ENCODE measurements at regions not wholly inside any gene's neighbourhood (a gene's known extent, or its start where the extent isn't known, plus 50 kb on each side); places are given as distances from the start of the nearest gene placed in this dataset.

DNA sequence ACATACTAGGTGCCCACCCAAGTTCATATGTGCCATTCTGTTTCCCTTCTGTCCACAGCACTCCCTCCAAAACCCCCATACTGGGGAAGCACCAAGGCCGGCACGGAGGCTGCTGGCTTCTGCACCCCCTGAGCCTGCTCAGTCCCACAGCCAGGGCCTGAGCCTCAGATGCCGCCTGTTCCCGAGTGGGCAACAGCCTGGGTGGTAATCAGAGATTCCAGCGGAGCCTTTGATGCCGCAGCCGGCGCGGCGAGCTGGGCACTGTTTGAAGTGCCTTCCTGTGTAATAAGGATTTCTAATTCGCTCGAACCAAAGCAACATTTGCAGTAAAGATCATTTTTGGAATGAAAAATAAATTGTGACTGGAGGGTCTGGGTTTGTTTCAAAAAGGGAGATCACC lies 460.3 kb downstream of the SOX6 start:
- no peaks in the 10 kb centered on the region for H3K4me1 Mint-ChIP-seq (ENCODE audit: low read depth, unreplicated experiment)
- no peaks in the 10 kb centered on the region for H3K36me3 Mint-ChIP-seq (ENCODE audit: unreplicated experiment)
- no peak overlapping the region for H3K4me3 Mint-ChIP-seq (ENCODE audit: unreplicated experiment)
- TF ChIP-seq, protein P1, sequence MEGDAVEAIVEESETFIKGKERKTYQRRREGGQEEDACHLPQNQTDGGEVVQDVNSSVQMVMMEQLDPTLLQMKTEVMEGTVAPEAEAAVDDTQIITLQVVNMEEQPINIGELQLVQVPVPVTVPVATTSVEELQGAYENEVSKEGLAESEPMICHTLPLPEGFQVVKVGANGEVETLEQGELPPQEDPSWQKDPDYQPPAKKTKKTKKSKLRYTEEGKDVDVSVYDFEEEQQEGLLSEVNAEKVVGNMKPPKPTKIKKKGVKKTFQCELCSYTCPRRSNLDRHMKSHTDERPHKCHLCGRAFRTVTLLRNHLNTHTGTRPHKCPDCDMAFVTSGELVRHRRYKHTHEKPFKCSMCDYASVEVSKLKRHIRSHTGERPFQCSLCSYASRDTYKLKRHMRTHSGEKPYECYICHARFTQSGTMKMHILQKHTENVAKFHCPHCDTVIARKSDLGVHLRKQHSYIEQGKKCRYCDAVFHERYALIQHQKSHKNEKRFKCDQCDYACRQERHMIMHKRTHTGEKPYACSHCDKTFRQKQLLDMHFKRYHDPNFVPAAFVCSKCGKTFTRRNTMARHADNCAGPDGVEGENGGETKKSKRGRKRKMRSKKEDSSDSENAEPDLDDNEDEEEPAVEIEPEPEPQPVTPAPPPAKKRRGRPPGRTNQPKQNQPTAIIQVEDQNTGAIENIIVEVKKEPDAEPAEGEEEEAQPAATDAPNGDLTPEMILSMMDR (IDR thresholded peaks at IDR 0.05; ENCODE audit: partially characterized antibody, unreplicated experiment) = no peak
- H3K27ac Mint-ChIP-seq (ENCODE audit: unreplicated experiment) = no peak overlapping the region
- no peak for DNase-seq
- peaks cover 2% of the 10 kb centered on the region for H3K9me3 Mint-ChIP-seq (ENCODE audit: unreplicated experiment)
- peaks cover 4% of the 10 kb centered on the region for H3K27me3 Mint-ChIP-seq (ENCODE audit: unreplicated experiment)

DNA sequence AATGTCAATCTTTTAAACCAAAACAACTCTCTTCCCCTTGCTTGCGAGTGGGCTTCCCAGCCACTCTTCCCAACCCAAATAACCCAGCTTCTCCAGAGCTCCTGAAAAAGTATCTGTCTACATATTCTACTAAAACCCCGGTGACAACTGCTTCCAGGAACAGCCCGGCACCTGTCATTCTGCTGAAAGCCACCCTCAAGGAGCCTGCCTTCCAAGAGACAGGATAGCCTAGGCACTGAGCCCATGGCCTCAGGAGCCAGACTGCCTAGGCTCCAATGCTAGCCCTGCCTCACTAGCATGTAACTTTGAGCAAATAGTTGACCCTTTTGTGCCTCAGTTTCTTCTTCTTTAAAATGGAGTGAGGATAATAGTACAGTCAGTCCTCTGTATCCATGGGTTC lies 459.8 kb downstream of the SOX6 start:
- Mint-ChIP-seq H3K27ac (ENCODE audit: unreplicated experiment) (no peak overlapping the region), H3K4me3 (ENCODE audit: unreplicated experiment) (no peak overlapping the region), H3K4me1 (ENCODE audit: low read depth, unreplicated experiment) (no peaks in the 10 kb centered on the region), H3K36me3 (ENCODE audit: unreplicated experiment) (no peaks in the 10 kb centered on the region), H3K27me3 (ENCODE audit: unreplicated experiment) (peaks cover 4% of the 10 kb centered on the region), H3K9me3 (ENCODE audit: unreplicated experiment) (peaks cover 2% of the 10 kb centered on the region)
- TF ChIP-seq, protein P1 (IDR thresholded peaks at IDR 0.05; ENCODE audit: partially characterized antibody, unreplicated experiment) = no peak
- no peak for DNase-seq

DNA sequence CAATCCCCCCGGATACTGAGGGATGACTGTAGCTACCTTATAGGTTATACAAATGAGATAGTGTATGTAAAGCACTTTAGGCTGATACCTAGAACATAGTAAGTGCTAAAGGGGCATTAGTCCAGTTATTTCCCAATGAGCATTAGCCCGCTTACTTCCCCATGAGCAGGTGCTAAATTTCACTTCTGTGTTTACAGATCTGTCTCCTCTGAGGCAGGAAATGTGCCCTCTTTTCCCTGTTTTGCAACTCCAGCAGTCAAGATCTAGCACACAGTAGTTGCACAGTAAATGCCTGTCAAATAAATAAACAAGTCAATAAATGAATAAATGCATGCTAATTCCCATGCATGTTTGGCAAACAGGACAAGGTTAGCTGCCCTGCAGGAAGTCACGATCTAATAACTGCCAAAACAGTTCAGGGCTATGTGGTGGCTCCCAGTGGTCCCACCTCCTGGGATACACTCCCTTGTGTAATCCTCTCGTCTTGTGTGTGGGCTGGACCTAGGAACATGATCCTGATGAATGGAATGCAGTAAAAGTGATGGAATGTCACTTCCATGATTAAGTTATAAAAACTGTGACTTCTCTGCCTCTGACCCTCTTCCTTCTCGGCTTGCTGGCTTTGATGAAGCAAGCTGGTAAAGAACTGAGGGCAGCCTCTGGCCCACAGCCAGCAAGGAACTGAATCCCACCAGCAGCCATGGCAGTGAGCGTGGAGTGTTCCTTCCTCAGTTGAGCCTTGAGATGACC lies 459.0 kb downstream of the SOX6 start:
- H3K27ac Mint-ChIP-seq (ENCODE audit: unreplicated experiment) = no peak overlapping the region
- no peaks in the 10 kb centered on the region for H3K4me1 Mint-ChIP-seq (ENCODE audit: low read depth, unreplicated experiment)
- H3K27me3 Mint-ChIP-seq (ENCODE audit: unreplicated experiment) = peaks cover 4% of the 10 kb centered on the region
- DNase-seq = no peak
- TF ChIP-seq, protein P1 (IDR thresholded peaks at IDR 0.05; ENCODE audit: partially characterized antibody, unreplicated experiment) = no peak
- H3K36me3 Mint-ChIP-seq (ENCODE audit: unreplicated experiment) = no peaks in the 10 kb centered on the region
- H3K4me3 Mint-ChIP-seq (ENCODE audit: unreplicated experiment) = no peak overlapping the region
- H3K9me3 Mint-ChIP-seq (ENCODE audit: unreplicated experiment) = peaks cover 2% of the 10 kb centered on the region

DNA sequence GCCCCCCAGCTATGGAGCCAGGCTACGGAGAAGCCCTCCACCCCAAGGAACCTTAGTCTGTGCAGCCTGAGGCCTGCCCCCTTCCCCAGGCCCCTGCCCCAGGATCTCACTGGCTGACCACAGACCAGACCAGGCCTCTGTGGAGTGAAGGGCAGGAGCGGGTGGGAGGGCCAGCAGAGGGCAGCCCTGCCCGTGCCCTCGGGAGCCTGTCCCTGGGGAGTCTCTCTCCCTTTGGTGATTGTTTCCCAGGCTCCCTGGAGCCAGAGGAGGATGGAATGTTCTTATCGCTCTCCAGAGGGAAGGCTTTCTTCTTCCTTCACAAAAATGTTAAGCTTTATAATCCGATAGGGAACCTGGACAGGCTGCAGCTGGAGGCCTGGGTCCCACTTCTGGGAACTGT lies 455.3 kb downstream of the SOX6 start:
- Mint-ChIP-seq H3K36me3 (ENCODE audit: unreplicated experiment) (no peaks in the 10 kb centered on the region), H3K27ac (ENCODE audit: unreplicated experiment) (no peak overlapping the region), H3K9me3 (ENCODE audit: unreplicated experiment) (no peaks in the 10 kb centered on the region), H3K4me1 (ENCODE audit: low read depth, unreplicated experiment) (no peaks in the 10 kb centered on the region), H3K27me3 (ENCODE audit: unreplicated experiment) (peaks cover 2% of the 10 kb centered on the region), H3K4me3 (ENCODE audit: unreplicated experiment) (no peak overlapping the region)
- TF ChIP-seq, protein P1 (IDR thresholded peaks at IDR 0.05; ENCODE audit: partially characterized antibody, unreplicated experiment) = no peak
- DNase-seq = no peak

DNA sequence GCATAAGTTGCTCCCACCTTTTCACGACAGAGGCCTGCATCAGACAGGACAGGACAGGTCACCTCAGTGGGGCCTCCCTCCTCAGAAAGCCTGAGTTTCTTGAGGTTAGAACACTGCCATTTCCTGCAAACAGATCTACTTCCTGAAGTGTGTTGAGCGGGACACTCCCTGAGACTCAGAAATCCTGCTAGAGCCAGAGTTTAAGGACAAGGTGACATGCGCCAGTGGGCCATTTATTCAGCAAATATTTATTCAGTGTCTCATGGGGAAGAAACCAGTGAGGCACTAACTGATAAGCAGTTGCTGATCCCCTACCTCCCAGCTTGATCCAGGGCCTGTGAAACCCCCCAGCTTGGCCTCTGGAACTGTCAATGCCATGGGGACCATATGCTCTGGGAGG lies 454.6 kb downstream of the SOX6 start:
- H3K27me3 Mint-ChIP-seq (ENCODE audit: unreplicated experiment) = peaks cover 2% of the 10 kb centered on the region
- H3K4me3 Mint-ChIP-seq (ENCODE audit: unreplicated experiment) = no peak overlapping the region
- DNase-seq = no peak
- TF ChIP-seq, protein P1 (IDR thresholded peaks at IDR 0.05; ENCODE audit: partially characterized antibody, unreplicated experiment) = no peak
- no peak overlapping the region for H3K27ac Mint-ChIP-seq (ENCODE audit: unreplicated experiment)
- H3K36me3 Mint-ChIP-seq (ENCODE audit: unreplicated experiment) = no peaks in the 10 kb centered on the region
- no peaks in the 10 kb centered on the region for H3K9me3 Mint-ChIP-seq (ENCODE audit: unreplicated experiment)
- H3K4me1 Mint-ChIP-seq (ENCODE audit: low read depth, unreplicated experiment) = no peaks in the 10 kb centered on the region

Measured in glutamatergic neuron (in vitro differentiated cells).